IPS-11a (cell line): ENCODE measurements at regions not wholly inside any gene's neighbourhood (a gene's known extent, or its start where the extent isn't known, plus 50 kb on each side); places are given as distances from the start of the nearest gene placed in this dataset.
"Not testable (repeated sequence)": the region's sequence is repeated elsewhere in the genome, so short reads cannot be mapped to it uniquely, and the experiment has no call there.

Source experiments
- H3K4me3 ChIP-seq: one replicate; pipeline ENCODE4 v1.5.1; 2013; ENCODE audit warnings: low read depth, low read length, control low read depth

DNA sequence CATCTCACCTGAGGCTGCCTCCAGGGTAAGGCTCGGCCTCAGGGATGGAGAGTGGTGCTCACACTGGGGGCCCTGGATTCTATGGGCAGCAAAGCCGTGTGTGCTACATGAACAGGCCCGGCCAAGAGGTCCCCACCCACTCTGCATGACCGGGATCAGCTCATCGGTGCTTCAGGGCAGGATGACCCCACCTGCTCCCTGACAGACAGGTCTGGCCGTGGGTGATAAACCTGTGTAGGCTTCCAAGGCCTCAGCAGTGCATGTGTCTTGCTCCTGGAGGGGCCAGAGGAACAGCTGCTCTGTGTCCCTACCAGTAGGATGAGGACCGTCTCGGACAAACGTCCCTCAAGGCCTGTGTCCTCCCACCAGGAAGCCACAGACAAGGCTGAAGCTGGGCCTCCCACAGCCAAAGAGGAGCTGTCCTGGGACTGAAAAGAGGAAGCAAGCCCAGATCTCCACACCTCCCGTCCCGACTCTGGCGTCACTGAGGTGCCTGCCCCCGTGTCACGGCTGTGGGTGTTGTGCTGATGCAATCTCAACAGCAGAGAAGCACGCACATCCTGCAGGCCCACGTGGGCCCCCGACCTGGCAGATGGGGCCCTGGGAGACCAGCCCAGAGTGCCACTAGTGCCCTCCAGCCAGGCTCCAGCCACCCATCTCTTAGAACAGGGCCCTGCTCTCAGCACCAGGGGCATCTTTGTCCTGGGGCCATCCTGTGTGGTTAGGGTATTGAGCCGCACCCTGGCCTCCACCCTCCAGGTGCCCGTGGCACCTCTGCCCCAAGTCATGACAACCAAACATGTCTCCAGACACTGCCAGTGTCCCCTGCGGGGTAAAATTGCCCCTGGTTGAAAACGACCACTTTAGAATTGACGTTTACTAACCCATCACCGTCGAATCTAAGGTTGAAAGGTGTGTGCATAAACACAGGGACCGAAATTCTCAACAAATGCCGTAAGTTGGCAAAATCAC, 5455.9 kb upstream of the TPTE start:
- not testable (repeated sequence) for H3K4me3 ChIP-seq

GRCh38 chr21:5066682-5067251, 5454.6 kb upstream of the TPTE start:
- not testable (repeated sequence) for H3K4me3 ChIP-seq

DNA sequence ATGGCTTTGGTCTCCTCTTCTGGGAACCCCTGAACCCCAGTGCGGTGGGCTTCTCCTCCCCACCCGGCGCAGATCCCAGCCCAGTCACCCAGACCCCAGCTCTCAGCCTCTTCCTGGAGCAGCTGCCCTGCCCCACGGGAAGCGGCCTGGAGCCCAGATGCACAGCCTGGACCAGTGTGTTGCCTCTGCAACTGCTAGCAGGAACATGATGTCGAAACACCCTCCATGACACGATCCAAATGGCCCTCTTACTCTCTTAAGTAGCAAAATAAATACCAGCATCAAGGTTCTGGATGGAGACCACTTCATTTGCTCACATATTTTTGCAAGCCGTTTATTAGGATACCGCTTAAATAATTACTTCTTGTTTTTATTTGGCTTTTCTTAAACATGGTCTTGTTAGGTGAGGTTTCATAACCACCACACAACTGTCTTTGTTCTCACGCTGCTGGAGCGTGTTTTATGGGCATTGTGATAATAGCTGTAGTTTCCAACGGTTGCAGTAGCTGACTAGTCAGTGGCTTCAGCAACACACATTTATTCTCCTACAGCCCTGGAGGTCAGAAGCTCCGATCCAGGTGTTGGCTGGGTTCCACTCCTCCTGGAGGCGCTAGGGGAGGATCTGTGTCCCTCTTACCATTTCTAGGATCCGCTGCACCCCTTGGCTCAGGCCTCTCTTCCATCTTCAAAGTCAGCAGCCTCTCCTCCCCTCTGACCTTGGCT, 5453.9 kb upstream of the TPTE start:
- H3K4me3 ChIP-seq, result not testable (repeated sequence)

DNA sequence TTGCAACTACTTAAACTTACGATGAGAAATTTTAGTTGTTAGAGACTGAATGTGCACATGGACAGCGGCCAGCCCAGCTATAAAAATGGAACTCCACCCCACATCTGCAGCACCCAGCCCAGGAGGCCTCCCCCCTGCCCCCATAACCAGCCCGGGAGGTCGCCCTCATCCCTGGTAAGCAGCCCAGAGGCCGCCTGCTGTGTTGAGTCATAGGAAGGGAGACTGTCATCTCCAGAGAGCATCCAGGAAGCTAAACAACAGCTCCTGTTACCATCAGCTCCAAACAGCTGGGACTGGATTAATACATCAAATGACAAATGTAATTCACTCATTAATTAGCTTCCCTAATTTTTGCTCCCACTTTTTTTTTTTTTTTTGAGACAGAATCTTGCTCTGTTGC, 5452.7 kb upstream of the TPTE start:
- H3K4me3 ChIP-seq, result not testable (repeated sequence)

- H3K4me3 ChIP-seq, result not testable (repeated sequence)
These were observed 5450.2 kb upstream of the TPTE start for GRCh38 chr21:5071180-5071579.

DNA sequence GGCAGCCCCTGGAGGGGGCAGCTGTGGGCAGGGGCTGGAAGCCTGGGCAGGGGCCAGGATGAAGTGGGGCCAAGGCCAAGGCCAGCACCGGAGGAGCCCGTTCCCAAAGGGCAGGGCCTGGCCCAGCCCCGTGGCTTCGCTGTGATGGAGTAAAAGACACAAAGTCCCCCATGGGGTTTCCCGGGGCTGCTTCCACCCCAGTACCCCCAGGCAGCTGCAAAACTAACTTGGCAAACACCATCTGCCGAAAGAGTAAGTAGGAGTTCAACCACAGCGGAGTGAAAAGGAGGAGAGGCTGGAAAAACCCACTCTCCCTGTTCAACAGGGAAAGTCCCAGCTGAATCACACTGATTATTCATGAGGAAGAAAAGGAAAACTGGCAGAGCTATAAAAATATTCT, 5444.5 kb upstream of the TPTE start:
- H3K4me3 ChIP-seq, result not testable (repeated sequence)

DNA sequence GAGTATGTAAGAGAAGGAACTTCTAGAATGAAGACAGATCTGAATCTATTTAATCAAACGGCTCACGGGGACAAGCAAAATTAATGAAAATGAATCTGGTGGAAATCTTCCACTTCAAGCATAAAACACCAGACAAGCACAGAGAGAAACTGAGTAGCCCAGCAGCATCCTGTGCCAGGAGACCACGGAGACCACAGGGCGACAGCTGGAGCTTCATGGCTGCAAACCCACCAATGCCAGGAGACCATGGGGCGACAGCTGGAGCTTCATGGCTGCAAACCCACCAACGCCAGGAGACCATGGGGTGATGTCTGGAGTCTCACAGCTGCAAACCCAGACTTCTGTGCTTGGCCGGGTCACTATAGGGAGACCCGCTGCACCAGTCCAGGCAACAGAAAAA, 5442.0 kb upstream of the TPTE start:
- not testable (repeated sequence) for H3K4me3 ChIP-seq

DNA sequence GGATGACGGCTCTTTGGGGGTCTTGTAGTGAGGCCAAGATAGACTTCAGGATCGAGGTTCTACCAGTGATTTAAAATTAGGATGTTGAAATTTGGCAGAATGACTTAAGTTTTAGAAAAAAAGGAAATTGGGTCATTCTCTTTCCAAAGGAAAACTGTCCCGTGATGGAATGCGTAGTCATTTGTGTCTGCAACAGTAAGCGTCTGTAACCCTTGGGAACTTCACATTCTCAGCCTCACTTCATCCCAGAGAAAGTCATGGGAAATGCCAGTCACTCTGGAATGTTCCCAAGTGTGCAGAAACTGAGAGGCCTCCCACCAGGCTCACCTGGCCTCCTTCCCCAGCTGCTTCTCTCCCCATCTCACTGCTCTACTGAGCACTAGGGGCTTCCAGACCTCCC, 5441.4 kb upstream of the TPTE start:
- H3K4me3 ChIP-seq, result not testable (repeated sequence)

DNA sequence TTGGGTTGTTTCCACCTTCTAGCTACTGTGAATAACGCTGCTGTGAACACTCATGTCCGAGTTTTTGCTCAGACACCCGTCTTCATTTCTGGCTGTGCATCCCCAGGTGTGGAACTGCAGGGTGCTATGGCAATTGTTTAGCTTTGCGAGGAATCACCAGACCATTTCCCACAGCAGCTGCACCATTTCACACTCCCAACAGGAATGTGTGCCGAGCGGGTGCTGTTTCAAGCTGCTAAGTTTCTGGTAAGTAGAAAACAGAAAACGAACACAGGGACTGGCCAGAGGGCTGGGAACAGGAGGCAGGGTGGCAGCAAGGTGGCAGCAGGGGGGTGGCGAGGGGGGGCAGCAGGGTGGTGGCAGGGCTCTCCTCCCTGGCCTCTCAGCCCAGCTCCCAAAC, 5437.1 kb upstream of the TPTE start:
- not testable (repeated sequence) for H3K4me3 ChIP-seq

GRCh38 chr21:5085456-5085855, 5435.9 kb upstream of the TPTE start:
- not testable (repeated sequence) for H3K4me3 ChIP-seq

GRCh38 chr21:5086416-5086815, 5435.0 kb upstream of the TPTE start:
- not testable (repeated sequence) for H3K4me3 ChIP-seq

GRCh38 chr21:5088820-5089219, 5432.6 kb upstream of the TPTE start:
- not testable (repeated sequence) for H3K4me3 ChIP-seq

DNA sequence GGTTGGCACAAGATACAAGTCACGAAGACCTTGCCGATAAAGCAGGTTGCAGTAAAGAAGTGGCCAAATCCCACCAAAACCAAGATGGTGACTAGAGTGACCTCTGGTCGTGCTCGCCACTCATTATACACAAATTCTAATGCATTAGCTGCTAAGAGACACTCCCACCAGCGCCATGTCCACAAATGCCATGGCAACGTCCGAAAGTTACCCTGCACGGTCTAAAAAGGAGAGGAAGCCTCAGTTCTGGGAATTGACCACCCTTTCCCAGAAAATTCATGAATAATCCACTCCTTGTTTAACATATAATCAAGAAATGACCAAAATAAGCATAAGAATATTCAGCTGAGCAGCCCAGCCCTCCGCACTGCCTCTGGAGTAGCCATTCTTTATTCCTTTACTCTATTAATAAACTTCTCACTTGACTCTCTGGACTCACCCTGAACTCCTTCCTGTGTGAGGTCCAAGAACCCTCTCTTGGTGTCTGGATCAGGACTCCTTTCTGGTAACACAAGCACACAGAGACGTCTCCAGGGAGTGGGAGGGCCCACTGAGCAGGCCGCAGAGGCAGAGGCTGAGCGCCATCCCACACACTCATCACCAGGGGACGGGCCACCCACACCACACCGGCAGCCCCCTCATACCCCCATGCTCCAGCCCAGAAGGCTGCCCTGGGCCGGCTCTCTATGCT, 5431.8 kb upstream of the TPTE start:
- H3K4me3 ChIP-seq, result not testable (repeated sequence)

DNA sequence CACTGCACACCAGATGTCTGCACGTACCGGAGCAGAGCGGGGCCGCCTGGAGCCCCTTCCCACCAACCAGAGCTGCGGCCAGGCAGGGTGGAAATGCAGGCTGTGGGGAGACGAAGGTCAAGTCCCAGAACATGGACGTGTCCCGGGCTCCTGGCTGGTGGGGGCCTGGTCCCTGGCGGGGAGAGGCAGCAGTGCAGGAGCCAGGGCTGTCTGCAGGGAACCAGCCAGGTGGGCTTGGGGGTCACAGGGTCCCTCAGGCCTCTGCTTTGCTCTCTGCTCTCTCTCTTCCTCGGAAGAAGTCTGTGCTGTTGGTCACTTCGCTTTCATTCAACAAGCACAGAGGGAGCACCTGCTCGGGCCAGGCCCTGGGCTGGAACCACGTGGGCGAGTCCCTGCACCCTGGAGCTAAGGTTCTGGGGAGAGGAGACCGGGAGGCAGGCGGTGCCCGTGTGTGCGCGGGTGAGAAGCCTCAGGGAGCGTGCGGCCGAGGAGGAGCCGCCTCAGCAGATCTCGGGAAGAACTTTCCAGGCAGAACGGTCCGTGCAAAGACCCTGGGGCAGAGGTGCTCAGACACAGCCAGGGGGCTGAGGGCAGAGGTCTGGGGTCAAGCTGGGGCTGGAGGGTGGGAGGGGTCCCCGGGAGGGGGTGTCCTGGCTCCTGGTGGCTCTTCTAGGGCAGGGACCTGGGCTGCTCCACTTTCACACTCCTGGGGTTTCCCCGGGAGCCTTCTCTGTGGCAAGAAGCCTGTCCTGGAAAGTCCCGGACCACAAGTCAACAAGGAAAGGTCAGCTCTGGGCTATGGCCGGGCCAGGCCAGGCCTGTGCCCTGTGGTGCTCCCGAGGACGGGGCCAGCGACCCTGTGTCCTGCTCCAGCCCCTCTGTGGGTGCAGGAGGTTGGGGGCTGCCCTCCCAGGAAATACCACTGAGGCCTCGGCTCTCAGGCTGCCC, 5431.0 kb upstream of the TPTE start:
- not testable (repeated sequence) for H3K4me3 ChIP-seq

GRCh38 chr21:5091274-5091673, 5430.1 kb upstream of the TPTE start:
- not testable (repeated sequence) for H3K4me3 ChIP-seq

- H3K4me3 ChIP-seq, result not testable (repeated sequence)
These were observed 5425.8 kb upstream of the TPTE start for GRCh38 chr21:5095628-5096027.

- H3K4me3 ChIP-seq, result not testable (repeated sequence)
These were observed 5423.2 kb upstream of the TPTE start for GRCh38 chr21:5098010-5098743.

GRCh38 chr21:5100604-5101174, 5420.7 kb upstream of the TPTE start:
- H3K4me3 ChIP-seq, result not testable (repeated sequence)

- H3K4me3 ChIP-seq, result not testable (repeated sequence)
These were observed 5419.6 kb upstream of the TPTE start for GRCh38 chr21:5101749-5102148.
